Stomach smooth muscle (tissue), 2 donors: ENCODE measurements at regions not wholly inside any gene's neighbourhood (a gene's known extent, or its start where the extent isn't known, plus 50 kb on each side); places are given as distances from the start of the nearest gene placed in this dataset.

Experiments used
- H3K27ac ChIP-seq: one replicate; pipeline ENCODE4 v1.7.0; 2013; ENCODE audit warnings: mild to moderate bottlenecking, low read length, inconsistent platforms
- H3K27me3 ChIP-seq, 2 donors: one replicate each; pipeline ENCODE4 v1.7.0; 2013; ENCODE audit warnings: low read length in 2 of 2; ENCODE audit not compliant: insufficient read depth in 2 of 2, control insufficient read depth in 1 of 2
- H3K36me3 ChIP-seq, 2 donors: one replicate each; pipeline ENCODE4 v1.7.0; 2013; ENCODE audit warnings: low read length in 2 of 2; ENCODE audit not compliant: control insufficient read depth in 2 of 2, insufficient read depth in 2 of 2
- H3K4me1 ChIP-seq: one replicate; pipeline ENCODE4 v1.7.0; 2013; ENCODE audit warnings: low read length; ENCODE audit not compliant: control insufficient read depth, insufficient read depth
- H3K4me3 ChIP-seq, 2 donors: one replicate each; pipeline ENCODE4 v1.7.0; 2013; ENCODE audit warnings: low read length in 2 of 2
- H3K9ac ChIP-seq, 2 donors: one replicate each; pipeline ENCODE4 v1.7.0; 2013; ENCODE audit warnings: low read length in 2 of 2, mild to moderate bottlenecking in 1 of 2
- H3K9me3 ChIP-seq, 2 donors: one replicate each; pipeline ENCODE4 v1.7.0; 2013; ENCODE audit warnings: low read length in 2 of 2; ENCODE audit not compliant: control insufficient read depth in 2 of 2
- donor health status: healthy.
- donor health status: Pancreatic carcinoma.

DNA sequence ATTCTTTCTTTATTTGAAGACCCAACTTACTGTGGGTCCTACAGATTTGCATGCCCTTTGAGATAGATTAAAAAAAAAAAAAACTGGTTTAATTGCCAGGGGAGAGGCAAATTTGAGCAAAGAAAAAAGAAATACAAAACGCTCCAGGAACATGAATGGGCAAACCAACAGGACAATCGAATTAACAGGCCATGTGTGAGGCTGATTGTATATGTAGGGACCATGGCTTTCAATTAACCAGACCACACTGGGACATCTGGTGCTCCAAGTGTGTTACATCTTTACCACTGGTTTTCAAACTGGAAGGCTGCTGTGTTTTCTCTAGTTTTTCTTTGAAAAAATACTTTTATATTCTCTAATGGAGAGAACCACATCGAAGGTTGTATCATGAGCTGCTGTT, 612.1 kb upstream of the SEMA6A start:
- H3K4me1 ChIP-seq, result no peaks in the 10 kb centered on the region

DNA sequence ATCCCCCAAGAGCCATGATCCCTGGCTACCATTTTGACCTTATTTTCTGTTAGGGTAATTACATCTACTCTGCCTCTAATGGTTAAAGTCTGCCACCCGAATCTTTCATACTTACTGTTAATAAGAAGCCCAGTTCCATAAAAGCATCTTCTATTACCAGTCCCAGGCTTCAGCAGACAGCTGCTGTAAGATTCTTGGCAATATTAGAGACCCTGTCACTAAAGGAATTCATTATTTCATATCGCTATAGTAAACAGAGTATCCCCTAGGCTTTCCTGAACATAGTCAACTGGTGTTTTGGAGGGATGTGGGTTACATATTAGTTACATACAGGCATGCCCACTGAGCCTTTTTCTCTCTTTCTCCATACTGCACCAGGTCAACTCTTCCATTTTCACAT, 608.7 kb upstream of the SEMA6A start:
- Histone ChIP-seq H3K36me3 (no peaks in the 10 kb centered on the region), H3K9me3 (no peaks in the 10 kb centered on the region), H3K27me3 (no peaks in the 10 kb centered on the region), H3K27ac (no peak overlapping the region), H3K9ac (no peak overlapping the region), H3K4me3 (no peak overlapping the region), H3K4me1 (no peaks in the 10 kb centered on the region)

More for the DNA sequence above, 612.1 kb upstream of the SEMA6A start:
- no peaks in the 10 kb centered on the region for H3K9me3 ChIP-seq
- no peak overlapping the region for H3K27ac ChIP-seq
- H3K9ac ChIP-seq, result no peak overlapping the region
- H3K27me3 ChIP-seq, result no peaks in the 10 kb centered on the region
- H3K4me3 ChIP-seq, result no peak overlapping the region
- no peaks in the 10 kb centered on the region for H3K36me3 ChIP-seq

DNA sequence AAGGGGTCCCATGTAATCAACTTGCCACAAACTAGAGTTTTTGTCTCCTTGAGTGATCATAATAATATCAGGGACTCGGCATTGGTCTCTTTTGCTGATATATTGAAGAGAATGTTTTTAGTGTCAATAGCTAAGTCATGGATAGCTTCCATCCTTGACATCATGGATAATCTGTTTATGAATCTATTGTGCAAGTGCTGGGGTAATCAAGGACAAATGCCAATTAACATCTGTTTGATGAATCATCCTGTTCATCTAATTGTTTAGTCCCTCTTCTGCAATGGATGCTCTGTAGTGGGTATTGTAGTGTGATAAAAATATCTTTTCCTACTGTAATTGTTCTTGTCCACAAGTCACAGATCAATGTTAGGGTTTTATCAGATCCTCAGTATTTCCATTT, 607.5 kb upstream of the SEMA6A start:
- no peaks in the 10 kb centered on the region for H3K4me1 ChIP-seq
- no peaks in the 10 kb centered on the region for H3K36me3 ChIP-seq
- no peaks in the 10 kb centered on the region for H3K27me3 ChIP-seq
- no peak overlapping the region for H3K9ac ChIP-seq
- H3K4me3 ChIP-seq, result no peak overlapping the region
- H3K9me3 ChIP-seq, result no peaks in the 10 kb centered on the region
- no peak overlapping the region for H3K27ac ChIP-seq

- H3K4me3 ChIP-seq, result no peak overlapping the region
- H3K9me3 ChIP-seq, result no peaks in the 10 kb centered on the region
- no peaks in the 10 kb centered on the region for H3K36me3 ChIP-seq
- no peak overlapping the region for H3K27ac ChIP-seq
- no peak overlapping the region for H3K9ac ChIP-seq
- H3K4me1 ChIP-seq, result no peaks in the 10 kb centered on the region
- no peaks in the 10 kb centered on the region for H3K27me3 ChIP-seq
Observed at GRCh38 chr5:117177302-117177701, 602.7 kb upstream of the SEMA6A start.

GRCh38 chr5:117165068-117165467, 590.4 kb upstream of the SEMA6A start:
- no peak overlapping the region for H3K9ac ChIP-seq
- H3K9me3 ChIP-seq, result no peaks in the 10 kb centered on the region
- no peaks in the 10 kb centered on the region for H3K4me1 ChIP-seq
- no peak overlapping the region for H3K4me3 ChIP-seq
- H3K36me3 ChIP-seq, result no peaks in the 10 kb centered on the region
- no peaks in the 10 kb centered on the region for H3K27me3 ChIP-seq
- no peak overlapping the region for H3K27ac ChIP-seq

DNA sequence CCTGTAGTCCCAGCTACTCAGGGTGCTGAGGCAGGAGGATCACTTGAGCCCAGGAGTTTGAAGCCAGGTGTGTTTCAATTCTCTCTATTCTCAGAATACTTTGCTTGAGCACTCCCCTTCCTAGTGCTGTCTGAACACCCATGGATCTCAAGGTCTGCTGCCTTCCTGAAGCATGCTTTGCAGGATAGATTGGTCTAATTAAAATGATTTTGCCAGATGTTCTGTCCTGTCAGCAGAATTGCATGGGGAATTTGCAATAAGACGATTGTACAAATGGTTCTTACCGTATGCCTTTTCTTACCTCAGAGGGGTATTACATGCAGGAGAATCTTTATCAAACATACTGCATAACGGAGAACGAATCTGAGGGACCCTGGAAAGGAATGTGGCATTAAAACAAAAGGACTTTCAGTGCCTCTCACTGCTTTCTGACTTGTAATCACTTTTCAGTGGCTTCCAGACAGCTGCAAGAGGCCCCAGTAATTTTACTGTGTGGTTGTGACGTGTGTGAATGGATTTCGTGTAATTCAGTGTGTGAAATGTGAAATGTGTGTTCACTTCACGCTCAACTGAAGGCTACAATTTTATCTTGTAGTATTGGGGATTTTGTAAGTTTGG, 587.2 kb upstream of the SEMA6A start:
- H3K9me3 ChIP-seq, result no peaks in the 10 kb centered on the region
- no peak overlapping the region for H3K4me3 ChIP-seq
- H3K27ac ChIP-seq, result no peak overlapping the region
- no peaks in the 10 kb centered on the region for H3K36me3 ChIP-seq
- H3K27me3 ChIP-seq, result no peaks in the 10 kb centered on the region
- no peaks in the 10 kb centered on the region for H3K4me1 ChIP-seq
- no peak overlapping the region for H3K9ac ChIP-seq

GRCh38 chr5:117160391-117160790, 585.8 kb upstream of the SEMA6A start:
- no peaks in the 10 kb centered on the region for H3K9me3 ChIP-seq
- H3K9ac ChIP-seq, result no peak overlapping the region
- H3K4me1 ChIP-seq, result no peaks in the 10 kb centered on the region
- H3K27ac ChIP-seq, result no peak overlapping the region
- no peaks in the 10 kb centered on the region for H3K27me3 ChIP-seq
- no peak overlapping the region for H3K4me3 ChIP-seq
- H3K36me3 ChIP-seq, result no peaks in the 10 kb centered on the region

- H3K27me3 ChIP-seq, result no peaks in the 10 kb centered on the region
- no peaks in the 10 kb centered on the region for H3K9me3 ChIP-seq
- H3K9ac ChIP-seq, result no peak overlapping the region
- no peaks in the 10 kb centered on the region for H3K4me1 ChIP-seq
- H3K27ac ChIP-seq, result no peak overlapping the region
- no peaks in the 10 kb centered on the region for H3K36me3 ChIP-seq
- H3K4me3 ChIP-seq, result no peak overlapping the region
Observed at GRCh38 chr5:117149312-117149711, 574.7 kb upstream of the SEMA6A start.

DNA sequence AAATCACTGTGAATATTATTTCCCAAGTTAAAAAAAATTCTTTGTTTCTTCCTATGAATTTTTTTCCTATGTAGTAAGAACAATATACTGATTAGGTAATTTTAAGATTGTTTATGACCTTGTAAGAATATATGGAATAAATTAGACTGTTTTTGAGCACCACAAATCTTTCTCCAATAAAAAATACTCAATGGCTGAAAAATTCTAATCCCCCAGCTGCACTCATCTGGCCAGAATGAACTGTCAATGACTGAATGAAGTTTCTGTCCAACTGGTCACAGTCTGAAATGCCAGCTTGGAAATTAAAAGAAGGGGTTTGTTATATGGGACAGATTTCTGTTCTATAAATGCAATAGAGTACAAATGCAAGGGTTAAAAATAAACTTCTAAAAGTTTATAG, 569.5 kb upstream of the SEMA6A start:
- no peak overlapping the region for H3K27ac ChIP-seq

DNA sequence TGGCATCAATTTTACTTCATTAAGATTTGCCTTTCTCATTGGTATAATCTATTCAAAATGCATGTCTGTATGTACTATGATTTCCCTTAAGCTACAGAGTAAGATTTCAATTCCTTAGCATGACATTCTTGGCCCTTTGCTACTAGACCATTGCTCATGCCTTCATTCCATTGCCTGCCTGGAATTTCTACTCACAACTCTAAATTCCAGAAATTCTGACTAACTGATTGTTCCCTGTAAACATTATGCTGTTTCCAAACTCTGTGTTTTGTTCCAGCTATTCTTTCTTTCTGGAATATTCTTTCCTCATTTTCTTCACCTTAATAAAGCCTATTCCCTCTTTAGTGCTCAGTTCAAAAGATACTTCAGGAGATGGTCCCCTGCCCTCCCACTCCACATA, 568.8 kb upstream of the SEMA6A start:
- Histone ChIP-seq H3K27me3 (no peaks in the 10 kb centered on the region), H3K9me3 (no peaks in the 10 kb centered on the region), H3K27ac (no peak overlapping the region), H3K36me3 (no peaks in the 10 kb centered on the region), H3K4me1 (no peaks in the 10 kb centered on the region), H3K4me3 (no peak overlapping the region), H3K9ac (no peak overlapping the region)

More for the DNA sequence above, 569.5 kb upstream of the SEMA6A start:
- H3K9me3 ChIP-seq, result no peaks in the 10 kb centered on the region
- H3K9ac ChIP-seq, result no peak overlapping the region
- H3K4me3 ChIP-seq, result no peak overlapping the region
- no peaks in the 10 kb centered on the region for H3K4me1 ChIP-seq
- no peaks in the 10 kb centered on the region for H3K36me3 ChIP-seq
- H3K27me3 ChIP-seq, result no peaks in the 10 kb centered on the region

GRCh38 chr5:117138523-117138922, 563.9 kb upstream of the SEMA6A start:
- no peaks in the 10 kb centered on the region for H3K36me3 ChIP-seq
- no peak overlapping the region for H3K9ac ChIP-seq
- H3K9me3 ChIP-seq, result no peaks in the 10 kb centered on the region
- H3K27me3 ChIP-seq, result no peaks in the 10 kb centered on the region
- H3K4me1 ChIP-seq, result no peaks in the 10 kb centered on the region
- H3K27ac ChIP-seq, result no peak overlapping the region
- no peak overlapping the region for H3K4me3 ChIP-seq
